IPS-NIHi11 (cell line): ENCODE measurements at regions not wholly inside any gene's neighbourhood (a gene's known extent, or its start where the extent isn't known, plus 50 kb on each side); places are given as distances from the start of the nearest gene placed in this dataset.
A peak's percentile ranks its signal among the peaks of the same experiment; 100 is the strongest.
"Not testable (repeated sequence)": the region's sequence is repeated elsewhere in the genome, so short reads cannot be mapped to it uniquely, and the experiment has no call there.

Experiments used
- DNase-seq: peaks from one replicate; pipeline ENCODE4 v3.0.0; 2012; ENCODE audit warnings: mixed read lengths, low spot score

DNA sequence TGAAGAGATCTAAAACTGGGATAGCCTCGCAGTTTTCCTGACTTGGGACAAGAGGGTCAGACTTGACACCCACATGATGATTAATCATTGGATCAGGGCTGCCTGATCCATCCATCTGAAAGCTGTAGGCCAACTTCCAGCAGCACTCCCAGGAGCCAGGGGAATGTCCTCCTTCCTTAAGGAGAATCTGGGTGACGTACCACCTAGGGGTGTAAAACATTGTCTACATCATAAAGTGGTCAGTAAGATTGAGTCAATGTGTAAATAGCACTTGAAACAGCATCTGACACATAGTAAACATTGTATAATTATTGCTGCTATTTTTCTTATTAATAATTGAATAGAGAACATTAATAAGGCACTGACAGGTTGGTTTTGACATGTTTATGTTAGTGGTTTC is 392.8 kb downstream of the JRKL start:
- no peak for DNase-seq

DNA sequence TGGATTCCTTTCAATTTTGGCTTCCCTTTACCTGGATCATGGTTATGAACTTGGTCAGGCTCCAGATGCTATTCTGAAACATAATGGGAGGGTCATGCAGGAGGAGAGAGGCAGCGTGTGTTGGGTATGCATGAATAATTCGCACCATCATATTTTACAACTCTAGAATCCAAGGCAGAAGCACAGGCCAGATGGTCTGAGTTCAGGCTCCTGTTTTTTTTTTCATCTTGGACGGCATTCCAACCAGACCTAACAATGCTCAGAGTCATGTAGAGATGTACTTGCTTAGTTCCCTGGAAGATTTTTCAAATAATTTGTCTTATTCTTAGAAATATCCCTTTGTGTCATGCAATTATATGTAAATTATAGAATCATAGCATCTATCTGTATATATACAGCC is 393.5 kb downstream of the JRKL start:
- no peak for DNase-seq

DNA sequence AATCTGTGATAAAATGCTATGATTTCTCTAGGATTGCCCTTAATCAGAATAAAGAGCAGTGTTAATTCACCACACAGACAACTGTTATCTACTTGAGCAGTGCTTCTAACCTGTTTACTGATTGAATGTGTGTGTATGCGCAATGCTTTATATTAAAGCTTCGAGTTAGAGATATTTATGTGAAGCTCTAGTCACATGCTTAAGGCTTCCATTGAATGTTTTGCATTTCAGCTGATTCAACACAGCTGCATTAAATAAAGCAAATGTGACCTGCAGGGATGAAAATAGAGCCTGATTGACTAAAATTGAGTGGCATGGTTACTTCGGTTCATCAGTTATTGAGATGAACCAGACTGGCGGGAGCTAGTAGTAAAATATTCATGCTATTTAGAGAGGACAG is 395.3 kb downstream of the JRKL start:
- DNase-seq = no peak

DNA sequence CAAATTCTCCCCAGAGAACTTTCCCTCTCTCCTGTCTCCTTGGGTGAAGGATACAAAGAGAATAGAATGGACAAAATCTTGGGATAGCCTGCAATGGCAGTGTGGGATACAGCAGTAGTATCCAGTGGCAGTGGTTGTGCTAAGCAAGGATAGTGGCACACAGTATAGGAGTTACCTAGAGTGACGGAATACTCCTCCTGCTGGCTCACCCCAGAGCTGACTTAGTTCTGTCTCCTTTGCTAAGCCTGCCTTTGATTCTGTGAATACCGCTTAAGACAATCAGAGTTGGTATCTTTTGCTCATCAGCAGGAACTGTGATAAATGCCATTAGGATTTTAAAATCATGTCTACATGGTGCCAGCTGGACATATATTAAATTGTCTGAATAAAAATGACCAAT is 404.3 kb downstream of the JRKL start:
- DNase-seq = peak; percentile 43

DNA sequence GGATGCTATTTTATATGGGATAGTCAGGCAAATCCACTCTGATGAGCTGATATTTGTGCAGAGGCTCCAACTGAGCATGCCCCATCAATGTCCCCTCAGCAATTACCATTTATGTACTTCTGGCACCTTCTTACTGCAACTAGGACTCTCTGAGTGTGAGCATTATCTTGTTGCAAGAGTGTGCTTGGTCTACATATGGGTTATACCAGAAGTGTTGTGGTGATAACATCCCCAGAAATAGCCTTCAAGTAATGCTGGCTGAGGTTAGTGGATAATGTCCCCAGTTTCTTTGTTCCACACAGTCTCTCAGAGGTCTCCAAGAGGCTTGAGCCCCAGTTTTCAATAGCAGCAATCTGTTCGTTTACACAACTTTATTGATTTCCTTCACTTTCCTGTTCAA is 408.6 kb downstream of the JRKL start:
- no peak for DNase-seq

DNA sequence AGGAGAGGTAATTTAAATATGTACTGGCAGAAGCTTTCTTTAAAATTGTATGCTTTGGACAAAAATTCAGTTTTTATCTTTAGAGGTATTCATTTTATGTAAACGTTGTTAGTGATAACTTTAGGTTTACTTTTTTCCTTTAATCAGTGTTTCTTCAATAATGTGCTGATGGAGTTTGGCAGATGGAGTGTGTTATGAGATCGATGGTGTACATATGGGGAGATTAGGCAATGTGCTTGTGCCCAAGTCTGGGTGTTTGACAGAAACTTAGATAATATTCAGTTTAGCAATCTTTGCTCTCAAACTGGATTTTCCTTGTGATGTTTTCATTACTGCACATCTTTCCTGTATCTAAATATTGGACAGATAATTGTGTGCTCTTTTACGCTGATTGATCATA is 425.4 kb downstream of the JRKL start:
- DNase-seq = no peak

DNA sequence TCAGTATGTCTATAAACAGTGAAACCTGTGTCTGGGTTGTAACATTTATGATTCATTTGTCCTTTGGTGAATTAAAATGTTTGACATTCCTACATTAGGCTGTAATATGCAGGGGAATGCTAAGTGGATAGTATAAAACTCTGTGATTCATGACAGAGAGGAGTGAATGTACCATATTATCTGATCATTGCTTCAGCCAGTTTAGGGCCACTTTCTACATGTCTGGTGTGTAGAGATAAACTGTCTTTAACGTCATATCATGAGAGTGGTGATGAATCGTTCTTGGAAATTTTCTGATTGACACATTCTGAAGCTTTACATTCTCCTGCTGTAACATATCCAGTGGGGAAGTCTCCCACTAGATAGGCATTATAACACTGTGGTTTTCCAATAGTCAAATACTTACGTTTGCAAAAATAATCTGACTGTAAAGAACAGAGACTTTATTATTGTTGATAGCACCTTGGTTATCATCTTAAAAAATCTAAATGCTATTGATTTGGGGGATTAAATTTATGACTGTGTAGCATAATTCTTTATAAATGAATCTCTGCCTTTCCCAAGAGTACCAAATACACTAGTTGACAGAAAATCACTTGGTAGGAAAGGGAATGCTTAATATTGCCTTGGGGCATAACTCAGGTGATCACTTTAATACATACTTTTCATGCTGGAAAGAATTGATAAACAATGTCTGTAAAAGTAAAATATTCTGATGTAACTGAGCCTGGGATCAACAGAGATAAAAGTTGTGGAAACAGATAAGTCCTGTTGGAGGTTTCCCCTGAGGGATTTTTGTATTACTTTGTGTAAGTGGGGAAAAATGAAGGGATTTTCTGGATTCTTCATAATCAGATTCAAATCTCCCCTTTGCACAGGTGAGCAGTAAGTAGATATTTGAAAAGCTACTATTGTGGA is 427.9 kb downstream of the JRKL start:
- no peak for DNase-seq

DNA sequence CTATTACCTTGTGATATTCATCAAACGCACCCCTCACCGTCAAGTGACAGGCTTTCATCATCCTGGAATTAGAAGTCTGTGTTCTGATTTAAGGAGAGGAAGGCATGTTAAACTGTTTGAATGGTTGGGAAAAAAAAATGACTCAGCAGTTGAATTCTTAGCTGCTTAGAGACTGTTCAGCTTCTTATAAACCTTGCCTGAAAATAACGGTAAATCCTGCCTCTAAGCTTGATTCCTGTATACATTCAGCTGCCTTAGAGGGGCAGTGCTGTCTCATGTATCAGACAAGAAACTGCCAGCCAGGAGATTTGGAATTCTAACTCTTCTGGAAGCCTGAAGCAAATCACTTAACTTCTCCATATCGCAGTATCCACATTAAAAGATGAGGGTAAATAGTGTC is 437.4 kb downstream of the JRKL start:
- DNase-seq = peak; percentile 5

DNA sequence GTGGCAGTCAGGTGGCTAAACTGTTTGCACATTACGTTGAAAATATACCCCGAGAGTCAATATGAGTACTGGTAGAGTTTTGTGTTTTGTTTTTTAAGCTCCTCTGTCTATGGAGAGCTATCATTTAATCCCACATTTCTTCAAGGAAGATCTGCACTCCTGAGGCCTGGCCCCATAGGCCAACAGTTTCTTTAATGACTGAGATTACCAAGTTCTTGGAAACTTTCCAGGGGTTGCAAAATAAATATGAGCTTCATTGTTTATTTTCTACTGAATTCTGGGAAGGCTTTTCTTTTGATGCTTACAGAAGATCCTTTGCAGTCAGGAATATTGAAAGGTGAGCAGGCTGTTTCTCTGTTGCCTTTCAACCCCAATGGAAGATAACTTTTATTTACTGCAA is 452.0 kb downstream of the JRKL start:
- DNase-seq = no peak

DNA sequence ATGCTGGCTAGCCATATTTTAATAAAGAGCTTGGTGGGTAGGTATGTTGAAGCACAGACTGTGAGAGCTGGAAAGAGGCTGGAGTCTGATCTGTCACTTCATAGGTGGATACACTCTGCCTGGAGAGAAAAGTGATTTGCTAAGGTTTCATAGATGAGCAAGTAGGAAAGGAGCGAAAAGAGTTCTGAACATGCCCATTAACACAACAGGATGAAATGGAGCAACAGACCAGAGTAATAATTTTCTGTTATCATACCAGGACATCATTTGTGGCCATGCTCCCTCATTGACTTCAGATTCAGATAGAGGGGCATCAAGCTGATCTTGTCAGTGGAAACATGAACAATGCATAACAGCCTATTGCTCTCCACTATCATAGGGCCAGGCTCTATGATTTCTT is 452.9 kb downstream of the JRKL start:
- no peak for DNase-seq

DNA sequence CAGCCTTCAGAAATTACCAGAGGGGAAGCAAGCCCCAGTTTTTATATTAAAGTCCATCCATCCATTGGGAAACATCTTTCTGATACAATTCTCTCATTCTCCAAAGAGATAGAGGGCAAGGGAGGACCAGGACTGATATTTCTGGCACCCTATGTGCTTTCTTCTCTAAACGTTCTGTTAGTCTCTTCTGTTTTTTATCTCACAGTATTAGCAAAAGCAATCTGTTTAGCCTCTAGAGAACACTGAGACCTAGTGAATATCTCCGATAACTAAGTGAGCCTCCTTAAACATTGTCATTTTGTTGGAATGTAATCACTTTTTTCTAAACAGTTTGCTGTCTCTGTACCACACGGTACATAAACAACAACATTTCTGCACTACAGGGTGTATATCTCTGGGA is 464.6 kb downstream of the JRKL start:
- DNase-seq = no peak

DNA sequence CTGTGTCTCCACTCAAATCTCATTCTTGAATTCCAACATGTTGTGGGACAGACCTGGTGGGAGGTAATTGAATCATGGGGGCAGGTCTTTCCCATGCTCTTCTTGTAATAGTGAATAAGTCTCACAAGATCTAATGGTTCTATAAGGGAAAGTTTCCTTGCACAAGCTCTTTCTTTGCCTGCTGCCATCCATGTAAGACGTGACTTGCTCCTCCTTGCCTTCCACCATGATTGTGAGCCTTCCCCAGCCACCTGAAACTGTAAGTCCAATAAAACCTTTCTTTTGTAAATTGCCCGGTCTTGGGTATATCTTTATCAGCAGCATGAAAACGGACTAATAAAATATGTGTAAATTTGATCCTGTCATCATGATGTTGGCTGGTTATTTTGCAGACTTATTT is 471.9 kb downstream of the JRKL start:
- not testable (repeated sequence) for DNase-seq

DNA sequence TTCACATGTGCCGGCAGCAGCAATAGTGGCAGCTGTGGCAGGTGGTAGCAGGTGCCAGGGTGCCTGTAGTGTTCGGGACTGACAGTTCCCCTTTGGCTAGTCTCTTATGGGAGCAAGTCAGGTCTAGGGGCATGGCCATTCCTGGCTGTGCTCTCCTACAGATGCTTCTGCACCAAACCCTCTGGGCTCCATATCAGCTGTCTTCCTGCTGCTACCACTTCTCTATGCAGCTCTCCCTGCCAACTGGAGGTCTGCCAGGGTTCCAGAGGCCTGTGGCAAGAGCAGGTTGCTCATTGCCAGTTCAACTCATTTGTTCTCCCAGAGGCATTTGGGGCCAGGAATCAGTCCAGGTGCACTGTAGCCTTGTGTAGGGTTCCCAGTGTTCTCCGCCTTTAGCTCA is 473.7 kb downstream of the JRKL start:
- DNase-seq = no peak

DNA sequence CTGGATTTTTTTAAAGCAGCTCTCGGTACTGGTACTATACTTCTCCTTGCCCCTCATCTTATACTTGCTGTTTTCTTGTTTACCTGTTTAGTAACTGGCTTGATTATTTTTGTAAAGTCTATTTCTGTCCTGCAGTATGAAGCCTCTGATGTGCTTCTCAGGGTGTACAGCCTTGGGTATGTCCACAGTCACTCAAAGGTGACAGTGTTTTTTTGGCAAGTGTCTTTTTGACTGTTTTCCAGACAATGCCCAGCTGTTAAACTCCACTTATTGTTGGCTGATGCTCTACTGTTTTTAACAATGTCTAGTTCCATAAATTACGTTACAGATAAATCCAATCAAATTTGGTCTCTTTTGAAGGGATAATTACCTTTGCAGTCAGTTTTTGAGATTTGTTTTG is 475.2 kb downstream of the JRKL start:
- DNase-seq = no peak

DNA sequence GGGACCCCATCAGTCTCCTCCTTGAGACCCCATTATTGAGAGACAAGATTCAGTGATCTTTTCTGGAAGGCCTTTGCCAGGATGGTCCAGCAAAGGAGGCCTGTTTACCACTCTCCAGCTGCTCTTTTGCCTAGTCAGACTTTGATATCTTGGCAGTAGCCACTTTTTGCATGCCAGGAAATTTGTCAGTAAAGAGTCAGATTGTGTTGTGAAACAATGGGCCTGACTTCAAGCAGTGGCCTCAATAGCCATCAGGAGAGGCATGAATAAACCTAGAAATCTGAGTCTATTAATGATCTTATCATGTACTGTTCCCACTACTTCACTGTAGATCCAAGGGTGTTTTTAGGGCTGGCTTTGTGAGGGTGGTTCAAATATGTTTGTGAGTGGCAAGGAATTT is 479.4 kb downstream of the JRKL start:
- DNase-seq = no peak

DNA sequence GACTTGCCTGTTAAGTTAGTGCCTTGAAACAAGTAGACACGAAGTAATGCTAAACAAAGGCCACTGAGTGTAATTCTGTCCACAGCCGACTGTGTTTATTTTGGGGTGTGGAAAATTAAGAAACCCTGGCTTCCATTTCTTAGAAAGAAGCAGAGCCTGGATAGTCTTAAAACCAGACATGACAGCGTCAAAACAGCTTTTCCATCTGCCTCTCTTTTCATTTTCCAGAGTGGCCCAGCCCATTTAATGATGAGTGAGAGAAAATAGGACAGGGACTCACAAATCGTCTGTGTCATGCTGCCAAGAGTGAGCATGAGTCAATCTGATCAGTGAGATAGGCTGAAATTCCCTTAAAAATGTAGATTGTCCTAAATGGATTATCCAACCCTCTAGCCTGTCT is 485.9 kb downstream of the JRKL start:
- DNase-seq = no peak

DNA sequence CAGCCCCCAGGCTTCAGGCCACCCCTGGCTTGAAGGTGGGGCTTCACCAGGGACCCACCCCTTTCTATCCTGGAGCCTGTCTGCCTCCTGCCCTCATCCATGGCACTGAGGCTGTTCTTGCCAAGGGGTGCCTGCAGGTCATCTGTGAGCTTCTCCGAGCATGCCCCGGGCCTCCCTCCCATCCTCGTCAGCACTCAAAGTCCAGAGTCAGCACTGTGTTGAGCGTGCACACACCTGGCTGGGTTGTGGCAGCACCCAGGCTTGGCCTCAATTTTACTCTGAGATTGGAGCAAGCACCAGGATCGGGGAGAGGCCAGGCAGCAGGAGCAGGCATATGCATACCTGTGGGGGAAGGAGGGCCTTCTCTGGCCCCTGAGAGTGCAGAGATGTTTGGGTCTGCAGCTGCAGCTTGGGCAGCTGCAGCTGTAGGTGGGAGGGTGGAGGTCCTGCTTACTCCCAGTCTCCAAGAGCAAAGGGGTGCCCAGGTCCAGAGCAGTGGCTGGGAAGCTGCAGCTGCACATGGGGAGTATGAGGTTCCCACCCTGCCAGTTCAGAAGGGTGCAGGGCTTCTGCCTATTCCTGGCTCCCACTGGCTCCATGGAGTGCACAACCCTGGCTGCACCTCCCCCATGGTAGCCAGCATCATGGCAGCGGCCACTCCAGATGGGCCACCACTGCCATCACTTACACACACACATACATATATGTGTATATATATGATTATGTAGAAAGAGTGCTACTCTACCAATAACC is 488.7 kb downstream of the JRKL start:
- DNase-seq = no peak

DNA sequence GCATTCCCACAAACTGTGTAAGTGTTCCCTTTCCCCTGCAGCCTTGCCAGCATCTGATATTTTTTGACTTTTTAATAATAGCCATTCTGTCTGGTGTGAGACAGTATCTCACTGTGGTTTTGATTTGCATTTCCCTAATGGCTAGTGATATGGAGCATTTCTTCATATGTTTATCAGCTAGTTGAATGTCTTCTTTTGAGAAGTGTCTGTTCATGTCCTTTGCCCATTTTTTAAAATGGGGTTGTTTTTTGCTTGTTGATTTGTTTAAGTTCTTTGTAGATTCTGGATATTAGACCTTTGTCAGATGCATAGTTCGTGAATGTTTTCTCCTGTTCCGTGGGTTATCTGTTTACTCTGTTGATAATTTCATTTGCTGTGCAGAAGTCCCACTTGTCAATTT is 492.8 kb downstream of the JRKL start:
- DNase-seq = not testable (repeated sequence)

DNA sequence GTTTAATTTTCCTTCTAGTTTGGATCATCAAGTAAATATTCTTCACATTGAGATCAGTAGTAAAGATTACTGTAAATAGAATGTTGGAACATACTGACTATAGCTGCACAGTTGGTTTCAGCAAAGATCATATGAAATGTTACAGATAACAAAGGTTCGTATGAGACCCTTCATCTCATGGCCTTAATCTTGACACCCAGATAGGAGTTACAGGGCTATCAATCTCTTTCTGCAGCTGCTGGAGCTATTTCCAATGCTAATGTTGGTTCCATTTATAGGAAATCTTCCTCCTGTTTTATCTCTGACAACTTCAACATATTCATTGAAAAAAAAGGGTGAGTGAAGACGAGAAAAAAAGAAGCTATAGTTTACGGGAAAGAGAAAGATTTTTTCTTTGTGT is 495.6 kb downstream of the JRKL start:
- DNase-seq = no peak

DNA sequence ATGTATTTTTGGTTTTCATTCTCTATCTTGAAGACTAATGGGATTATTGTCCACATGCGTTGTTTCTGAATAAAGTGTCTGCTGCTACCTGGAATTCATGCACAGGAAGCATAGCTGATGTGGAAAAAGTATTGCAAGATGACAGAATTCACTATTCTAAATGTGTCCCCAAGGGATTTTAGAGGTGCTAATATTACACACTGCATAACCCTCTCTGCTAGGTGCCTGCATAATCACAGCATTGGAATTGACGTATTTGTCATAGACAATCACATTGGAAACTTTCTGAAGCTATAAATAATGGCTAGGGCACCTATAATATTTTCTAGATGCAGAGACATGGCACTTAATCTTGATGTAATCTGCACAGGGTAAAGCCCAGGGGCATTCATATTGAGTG is 496.1 kb downstream of the JRKL start:
- no peak for DNase-seq

DNA sequence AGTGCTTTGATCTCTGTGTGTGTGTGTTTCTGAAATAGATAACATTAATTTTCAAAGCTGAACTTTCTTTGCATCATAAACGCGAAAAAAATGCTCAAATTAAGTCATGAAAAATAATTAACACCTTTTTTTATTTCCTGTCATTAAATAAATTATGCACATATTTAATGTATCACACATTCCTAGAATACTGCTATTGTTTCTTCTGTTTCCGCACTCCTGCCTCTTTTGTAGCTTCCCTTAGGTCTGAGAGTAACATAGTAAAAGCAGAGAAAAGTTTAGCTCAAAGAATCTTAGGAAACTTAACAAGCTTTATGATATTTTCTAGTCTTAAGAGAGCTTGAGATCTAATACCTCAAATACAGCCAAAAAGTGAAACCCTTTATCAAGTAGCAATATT is 504.2 kb downstream of the JRKL start:
- DNase-seq = peak; percentile 5

DNA sequence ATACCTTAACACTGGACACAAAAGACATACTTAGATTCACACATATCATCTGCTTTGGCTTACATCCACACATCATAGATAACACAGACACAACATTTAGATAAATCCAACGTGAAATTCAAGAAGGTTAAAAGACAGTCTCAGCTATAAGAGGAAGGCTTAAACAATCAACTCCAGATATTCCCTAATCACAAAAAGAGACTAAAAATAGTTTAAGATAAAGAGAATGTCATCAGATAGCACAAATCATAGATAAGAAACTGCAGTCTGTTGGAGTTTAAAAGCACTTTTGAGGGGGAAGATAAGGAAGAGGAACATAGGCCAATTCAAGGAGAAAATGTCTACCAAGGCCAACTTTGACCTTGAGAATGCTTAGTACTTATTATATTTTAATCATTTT is 504.8 kb downstream of the JRKL start:
- no peak for DNase-seq

DNA sequence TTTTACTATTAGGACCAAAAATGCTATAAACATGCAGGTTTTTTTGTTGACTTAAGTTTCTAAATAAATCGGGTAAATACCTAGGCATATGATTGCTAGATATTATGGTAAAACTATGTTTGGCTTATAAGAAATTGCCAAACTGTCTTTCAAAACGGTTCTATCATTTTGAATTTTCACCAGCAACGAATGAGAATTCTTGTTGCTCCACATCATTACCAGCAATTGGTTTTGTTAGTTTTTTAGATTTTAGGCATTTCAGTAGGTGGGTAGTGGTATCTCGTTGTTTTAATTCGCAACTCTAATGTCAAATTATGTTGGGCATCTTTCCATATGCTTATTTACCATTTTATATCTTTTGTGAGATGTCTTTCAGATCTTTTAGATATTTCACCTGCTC is 510.2 kb downstream of the JRKL start:
- no peak for DNase-seq

DNA sequence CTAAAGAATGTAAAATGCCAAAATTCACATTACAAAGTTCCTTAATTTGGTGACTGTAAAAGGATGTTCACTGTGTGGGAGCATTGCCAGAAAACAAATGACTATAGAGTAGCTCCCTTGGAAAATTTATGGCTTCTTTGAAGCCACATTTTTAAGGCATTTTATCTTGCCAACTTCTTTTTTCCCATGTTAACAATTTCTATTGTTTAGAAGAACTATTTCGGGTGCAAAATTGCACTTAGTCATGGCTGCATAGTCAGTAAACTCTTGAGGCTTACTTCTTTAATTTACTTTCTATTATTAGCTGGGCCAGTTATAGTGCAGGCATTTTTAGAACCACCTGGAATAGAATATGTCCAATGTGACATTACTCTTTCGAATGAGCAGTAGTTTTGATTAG is 515.3 kb downstream of the JRKL start:
- no peak for DNase-seq
